GM21529 (cell line): ENCODE measurements at regions not wholly inside any gene's neighbourhood (a gene's known extent, or its start where the extent isn't known, plus 50 kb on each side); places are given as distances from the start of the nearest gene placed in this dataset.
"Not testable (repeated sequence)": the region's sequence is repeated elsewhere in the genome, so short reads cannot be mapped to it uniquely, and the experiment has no call there.

Source experiments
- ATAC-seq: cut with Tn5 transposase; IDR thresholded peaks from one replicate; pipeline ENCODE4 v1.9.1; 2021; ENCODE audit not compliant: unreplicated experiment

DNA sequence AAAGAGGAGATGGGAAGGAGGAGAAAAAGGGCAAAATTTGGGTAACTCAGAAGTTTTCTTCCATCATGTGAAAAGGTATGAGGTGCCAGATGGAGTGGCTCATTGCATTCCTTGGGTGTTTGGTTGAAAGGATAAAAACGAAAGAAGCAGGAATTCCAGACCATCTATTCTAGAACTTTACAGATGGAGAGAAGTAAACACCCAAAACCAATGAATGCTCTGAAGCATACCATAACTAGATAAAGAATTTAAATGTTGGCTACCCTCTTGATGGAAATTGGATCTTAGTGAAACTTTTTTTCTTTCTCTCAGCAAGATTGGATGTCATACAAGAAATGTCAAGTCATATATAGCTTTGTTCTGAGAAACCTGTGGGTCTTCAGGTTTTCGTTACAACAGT lies 175.6 kb upstream of the FAR2 start:
- ATAC-seq: no peak

DNA sequence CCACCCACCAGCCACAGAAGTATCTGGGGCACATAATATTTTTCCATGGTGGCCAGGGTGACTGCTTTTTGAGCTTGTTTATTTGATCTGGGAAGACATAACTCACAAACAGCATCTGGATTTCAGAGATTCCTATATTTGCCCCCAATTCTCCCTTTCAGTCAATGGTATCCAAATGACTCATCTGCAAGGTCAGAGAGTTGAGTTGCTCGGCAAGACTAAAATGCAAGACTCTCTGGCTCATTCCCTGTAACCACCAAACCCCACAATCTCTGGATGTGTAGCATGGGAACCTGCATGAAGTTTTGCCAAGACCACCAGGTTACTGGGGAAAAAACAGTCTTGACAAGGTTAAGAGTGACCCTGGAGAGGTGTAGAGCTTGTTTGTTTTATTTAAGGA lies 174.9 kb upstream of the FAR2 start:
- ATAC-seq: peak; percentile 52

DNA sequence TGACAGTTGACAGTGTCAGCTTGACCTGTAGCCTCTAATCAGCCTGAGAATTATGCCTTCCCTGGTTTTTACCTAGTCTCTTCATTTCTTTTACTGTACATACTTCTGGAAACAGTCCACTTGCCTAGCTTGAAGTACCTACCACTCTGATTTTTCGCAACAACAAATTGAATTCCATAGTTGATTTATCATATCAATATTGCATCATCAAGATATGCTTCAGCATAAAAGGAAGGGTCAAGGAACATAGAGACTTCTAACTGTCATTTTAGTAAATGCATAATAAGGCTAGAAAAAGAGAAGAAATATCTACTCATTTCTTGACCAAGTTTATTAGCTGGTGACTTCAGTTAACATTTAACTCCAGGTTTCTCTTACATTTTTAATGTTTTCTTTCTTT lies 174.2 kb upstream of the FAR2 start:
- ATAC-seq: no peak

DNA sequence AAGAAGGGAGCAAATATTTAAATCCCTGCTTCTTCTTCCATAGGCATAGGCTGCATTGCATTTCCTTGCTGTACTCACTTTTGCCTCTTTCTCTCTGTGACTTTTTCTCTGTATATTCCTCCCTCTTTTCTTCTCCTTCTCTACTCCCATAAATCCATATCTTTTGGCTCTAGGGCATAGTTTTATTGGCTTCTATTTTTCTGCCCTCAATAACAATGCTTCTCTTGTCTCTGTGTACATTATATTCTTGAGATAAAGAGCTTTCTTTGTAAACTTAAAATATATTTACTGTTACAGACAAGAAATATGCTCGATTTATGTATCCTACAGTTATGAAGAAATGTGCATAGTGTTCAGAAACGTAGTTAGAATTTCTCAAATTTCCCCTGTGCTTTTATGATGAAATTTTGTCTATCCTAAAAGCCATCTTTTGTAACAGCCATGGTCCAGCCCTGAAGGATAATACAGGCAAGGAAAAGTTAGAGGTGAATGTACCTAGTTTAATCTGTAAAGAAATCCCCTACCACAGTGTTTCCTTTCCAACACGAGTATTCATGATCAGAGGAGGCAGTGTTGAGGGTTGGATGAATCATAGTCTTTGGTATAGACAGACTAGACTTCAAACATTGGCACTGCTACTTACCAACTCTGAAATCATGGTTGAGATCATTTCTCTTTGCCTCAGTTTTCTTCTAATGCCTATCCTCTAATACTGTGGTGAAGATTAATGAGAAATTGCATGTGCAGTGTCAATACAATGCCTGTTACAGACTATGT lies 173.3 kb upstream of the FAR2 start:
- ATAC-seq: no peak

- ATAC-seq: no peak
Observed at GRCh38 chr12:28980436-28980835, 168.6 kb upstream of the FAR2 start.

GRCh38 chr12:28987538-28988324 lies 161.3 kb upstream of the FAR2 start:
- no peak for ATAC-seq

DNA sequence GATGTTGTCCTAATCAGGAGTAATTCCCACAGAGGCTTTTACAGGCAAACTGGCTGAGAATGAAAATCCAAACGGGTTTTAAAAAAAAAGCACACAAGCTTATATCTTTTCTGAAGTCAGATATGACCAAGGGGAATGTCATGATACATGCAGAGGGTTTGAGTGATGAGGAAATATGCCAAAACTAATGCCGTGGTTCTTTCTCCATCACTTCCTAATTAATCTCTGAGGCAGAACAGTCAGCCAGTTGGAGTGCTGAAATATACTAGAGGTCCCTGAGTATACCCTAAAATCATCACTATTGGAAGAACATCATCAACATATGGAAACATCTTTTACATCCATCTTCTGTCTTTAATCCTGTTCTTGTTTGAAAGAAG lies 160.8 kb upstream of the FAR2 start:
- ATAC-seq: no peak

DNA sequence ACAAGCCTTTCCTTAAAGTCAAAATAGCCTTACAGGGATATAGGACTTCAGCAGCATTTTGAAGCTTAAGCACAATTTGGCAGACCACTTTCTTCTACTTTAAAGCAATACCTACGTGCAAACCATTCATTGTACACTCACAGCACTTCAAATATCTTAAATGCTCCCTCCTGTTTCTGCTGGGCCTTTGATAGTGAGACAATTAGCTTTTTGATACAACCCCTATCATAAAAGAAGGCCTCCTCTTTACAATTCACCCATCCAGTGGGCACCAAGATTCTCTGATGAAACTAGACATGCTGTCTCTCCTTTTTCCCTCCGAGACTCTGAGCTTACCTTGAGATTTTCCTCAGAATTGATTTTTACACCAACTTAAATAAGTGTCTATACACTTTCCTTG lies 157.5 kb upstream of the FAR2 start:
- ATAC-seq: no peak

GRCh38 chr12:28993720-28994119 lies 155.4 kb upstream of the FAR2 start:
- no peak for ATAC-seq

DNA sequence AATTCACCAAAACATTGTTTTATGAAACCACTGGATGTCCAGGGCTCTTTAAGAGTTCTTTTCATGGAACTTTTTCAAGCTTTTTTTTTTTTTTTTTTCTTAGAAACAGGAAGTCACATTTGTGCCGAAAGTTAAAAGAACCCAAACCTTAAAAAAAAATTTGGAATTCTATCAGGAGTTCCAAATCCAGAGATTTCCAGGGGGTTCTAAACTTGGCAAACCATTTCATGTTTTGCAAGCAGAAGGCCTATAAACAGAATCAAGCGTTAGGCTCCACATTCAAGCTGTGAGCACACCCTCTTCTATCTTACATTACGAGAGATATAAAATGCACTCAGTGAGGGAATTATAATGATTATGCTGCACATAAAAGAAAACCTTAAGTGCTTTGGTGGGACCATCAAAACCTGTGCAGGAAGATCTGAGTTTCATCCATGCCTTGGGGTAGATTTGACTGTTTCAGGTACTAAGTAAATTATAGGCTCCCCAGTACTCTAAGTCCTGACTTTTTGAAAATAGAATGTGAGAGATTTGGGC lies 154.8 kb upstream of the FAR2 start:
- no peak for ATAC-seq

GRCh38 chr12:28996688-28997087 lies 152.4 kb upstream of the FAR2 start:
- no peak for ATAC-seq

GRCh38 chr12:28998662-28999120 lies 150.4 kb upstream of the FAR2 start:
- no peak for ATAC-seq

DNA sequence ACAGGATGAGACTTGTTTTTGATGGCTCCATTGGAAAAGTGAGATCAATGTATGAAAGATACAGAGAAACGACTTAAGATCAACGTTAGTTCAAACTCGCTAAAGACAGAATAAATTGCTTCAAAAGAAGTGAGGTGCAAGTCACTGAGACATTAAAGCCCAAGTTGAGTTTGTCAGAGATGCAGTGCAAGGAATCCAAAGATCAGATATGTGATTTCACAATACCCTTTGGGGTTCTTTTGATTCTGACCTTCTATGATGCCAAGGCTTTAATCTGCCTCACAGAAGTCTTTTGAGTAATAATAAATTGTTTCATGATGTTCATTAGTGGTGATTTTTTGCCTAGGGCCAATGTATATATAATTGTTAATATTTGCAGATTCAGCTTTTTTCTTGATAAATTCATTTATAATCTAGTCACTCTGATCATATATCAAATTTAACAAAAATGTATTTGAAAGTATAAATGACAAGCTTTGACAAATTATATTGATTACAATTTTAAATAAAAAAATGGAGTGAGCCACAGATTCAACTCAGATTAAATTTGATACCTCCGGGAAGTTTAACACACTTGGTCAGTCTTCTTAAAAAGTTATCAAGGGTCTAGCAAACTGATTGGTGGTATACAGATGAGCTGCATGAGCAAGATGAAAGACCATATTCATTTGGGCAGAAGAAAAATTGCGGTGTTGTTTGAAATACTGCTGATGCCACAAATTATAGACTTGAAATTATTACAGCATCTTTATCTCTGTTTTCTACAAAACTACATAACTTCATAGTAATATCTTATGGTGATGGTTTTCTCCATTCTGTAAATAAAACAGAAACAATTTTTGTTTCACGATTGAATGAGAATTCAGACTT lies 144.8 kb upstream of the FAR2 start:
- no peak for ATAC-seq

DNA sequence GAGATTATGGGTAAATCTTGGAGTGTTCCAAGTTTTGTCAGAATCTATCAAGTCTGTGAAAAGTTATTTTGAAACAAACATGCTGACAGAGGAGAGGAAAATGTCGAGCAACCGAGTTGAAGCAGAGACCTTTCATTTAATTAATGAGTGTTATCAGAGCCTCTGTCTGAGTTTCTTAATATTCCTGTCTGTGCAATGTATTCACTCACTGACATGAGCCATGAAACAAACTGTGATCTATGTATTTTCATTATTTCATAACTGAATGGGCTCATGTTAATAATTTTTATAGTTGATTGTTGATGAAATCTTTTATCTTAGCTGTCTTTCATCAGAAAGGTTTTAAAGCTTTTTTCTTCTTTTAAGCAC lies 144.2 kb upstream of the FAR2 start:
- ATAC-seq: no peak

DNA sequence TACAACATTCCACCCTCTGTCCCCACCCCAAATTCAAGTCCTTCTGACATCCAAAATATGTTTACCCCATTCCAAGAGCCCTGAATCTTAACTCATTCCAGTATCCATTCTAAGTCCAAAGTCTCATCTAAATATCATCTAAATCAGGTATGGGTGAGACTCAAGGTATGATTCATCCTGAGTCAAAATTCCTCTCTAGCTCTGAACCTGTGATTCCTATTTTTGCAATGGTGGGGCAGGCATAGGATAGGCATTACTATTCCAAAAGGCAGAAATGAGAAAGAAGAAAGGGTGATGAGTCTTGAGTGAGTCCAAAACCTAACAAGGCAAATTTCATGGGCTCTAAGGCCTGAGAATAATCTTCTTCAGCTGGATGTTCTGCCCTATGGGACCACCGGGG lies 140.3 kb upstream of the FAR2 start:
- no peak for ATAC-seq

DNA sequence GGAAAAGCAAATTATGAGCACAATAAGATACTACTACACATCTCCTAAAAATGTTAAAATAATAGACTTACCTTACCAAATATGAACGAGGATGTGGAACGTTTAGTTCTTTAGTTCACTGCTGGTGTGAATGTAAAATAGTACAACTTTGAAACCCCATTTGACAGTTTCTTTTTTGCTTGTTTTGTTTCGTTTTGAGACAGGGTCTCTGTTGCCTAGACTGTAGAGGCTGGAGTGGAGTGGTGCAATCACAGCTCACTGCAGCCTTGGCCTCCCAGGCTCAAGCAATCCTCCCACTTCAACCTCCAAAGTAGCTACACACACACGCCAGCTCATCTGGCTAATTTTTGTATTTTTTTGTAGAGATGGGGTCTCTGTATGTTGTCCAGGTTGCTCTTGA lies 136.4 kb upstream of the FAR2 start:
- no peak for ATAC-seq

- ATAC-seq: not testable (repeated sequence)
Observed at GRCh38 chr12:29017532-29017931, 131.5 kb upstream of the FAR2 start.

GRCh38 chr12:29023436-29024076 lies 125.5 kb upstream of the FAR2 start:
- no peak for ATAC-seq

GRCh38 chr12:29024117-29024516 lies 125.0 kb upstream of the FAR2 start:
- ATAC-seq: no peak

GRCh38 chr12:29025937-29026336 lies 123.1 kb upstream of the FAR2 start:
- no peak for ATAC-seq

DNA sequence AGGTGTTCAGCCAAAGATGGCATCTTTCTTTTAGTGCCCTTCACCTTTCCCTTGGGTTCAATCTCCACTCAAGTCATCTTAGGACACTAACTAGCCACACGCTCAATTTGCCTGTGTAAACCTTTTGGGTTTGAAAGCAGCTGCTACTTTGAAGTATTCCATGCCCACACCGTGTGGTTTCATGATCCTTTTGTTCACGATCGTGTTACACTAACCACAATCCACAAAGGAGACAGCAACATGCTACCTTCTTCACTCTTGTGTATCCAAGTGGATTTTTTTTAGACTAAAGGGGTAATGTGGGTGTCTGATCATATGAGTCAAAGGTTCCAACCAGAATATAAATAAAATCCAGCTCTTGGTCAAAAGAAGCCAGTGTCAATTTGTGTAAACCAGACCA lies 122.7 kb upstream of the FAR2 start:
- no peak for ATAC-seq
